ENCODE measurements at regions not wholly inside any gene's neighbourhood (a gene's known extent, or its start where the extent isn't known, plus 50 kb on each side); places are given as distances from the start of the nearest gene placed in this dataset.

DNA sequence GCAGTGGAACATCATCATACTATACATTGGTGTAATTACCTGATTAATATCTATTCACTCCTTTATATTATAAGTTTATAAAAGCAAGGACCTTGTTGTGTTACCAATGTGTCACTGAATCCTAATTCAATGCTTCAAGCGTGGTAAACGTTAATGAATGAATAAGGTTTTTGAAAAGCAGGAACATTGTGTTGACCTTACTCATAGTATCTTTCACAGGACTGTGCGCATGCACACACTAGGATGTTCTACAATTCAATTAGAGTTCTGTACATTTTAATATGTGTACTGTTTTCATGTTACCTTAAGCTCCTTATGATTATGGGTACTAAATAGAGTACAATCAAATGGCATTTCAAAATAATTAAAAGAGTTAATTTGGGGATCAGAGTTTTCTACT, 578.5 kb downstream of the BMP2 start:
- DNase-seq (ENCODE audit: low spot score), result no peak

DNA sequence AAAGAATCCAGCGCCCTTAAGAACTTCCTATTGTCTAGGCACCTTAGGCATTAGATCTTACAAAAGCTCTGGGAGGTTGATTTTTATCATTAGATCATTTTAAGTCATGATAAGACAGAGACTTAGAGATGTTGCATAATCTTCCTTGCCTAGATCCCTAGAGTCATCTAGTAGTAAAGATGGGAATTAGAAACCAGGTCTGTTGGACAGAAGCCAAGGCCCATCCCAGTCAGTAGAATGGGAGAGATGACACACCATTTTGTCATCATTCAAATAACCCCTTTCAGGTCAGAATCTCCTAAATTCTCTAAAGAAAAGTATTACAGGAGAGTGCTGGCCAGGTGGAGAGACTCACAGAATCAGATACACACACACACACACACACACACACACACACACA, 579.1 kb downstream of the BMP2 start:
- no peak for DNase-seq (ENCODE audit: low spot score)

DNA sequence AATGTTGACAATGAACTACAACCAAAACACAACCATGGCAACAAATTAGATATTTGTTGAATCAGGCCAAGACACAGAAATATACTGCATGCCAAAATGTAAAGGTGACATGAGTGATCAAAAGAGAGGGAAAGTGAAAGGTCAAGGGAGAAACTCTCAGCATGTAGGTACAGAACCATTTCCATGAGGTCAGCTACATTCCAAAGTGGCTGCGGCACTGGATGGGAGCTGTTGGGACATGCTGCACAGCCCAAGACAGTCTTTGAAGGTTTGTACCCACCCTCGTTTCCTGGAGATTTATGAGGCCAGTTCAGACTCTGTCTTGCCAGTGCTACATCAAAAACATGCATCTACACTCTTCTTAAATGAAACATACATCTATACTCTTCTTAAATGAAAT, 579.9 kb downstream of the BMP2 start:
- peak; percentile 54 for DNase-seq (ENCODE audit: low spot score)

DNA sequence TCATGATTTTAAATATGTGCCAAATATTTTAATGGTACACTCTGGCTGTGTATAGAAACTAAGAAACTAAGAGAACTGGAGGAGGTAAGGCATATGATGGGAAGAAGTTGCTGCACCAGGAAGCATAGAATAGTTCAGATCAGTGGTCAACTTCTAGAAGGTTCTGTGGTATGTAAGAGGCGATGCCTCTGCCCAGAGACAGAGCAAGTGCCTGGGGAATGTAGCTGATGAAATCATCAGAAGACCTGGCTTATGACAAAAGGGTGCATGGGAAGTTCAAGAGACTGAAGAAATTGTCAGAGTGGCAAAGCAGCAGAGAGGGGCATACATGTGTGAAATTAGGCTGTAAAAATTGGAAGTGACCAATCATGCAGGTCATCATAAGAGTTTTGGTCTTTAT, 580.8 kb downstream of the BMP2 start:
- DNase-seq (ENCODE audit: low spot score), result no peak

DNA sequence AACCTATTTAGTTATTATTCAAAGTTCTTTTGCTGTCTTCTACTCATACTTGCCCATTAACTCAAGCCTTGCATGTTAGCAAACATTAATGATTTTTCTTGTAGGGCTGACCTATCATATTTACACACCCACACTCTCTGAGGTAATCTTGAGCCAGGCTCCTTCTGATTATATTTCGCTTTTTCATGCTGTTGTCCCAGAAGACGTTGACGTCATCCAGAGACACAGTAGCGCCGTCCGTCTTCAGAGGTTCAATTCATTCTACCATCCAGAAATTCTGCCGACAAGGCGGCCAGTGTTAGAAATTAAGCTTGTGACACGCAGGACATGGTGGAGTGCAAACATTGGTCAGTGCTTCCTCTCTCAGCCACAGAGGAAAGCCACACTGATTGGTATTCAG, 584.7 kb downstream of the BMP2 start:
- DNase-seq (ENCODE audit: low spot score), result no peak

DNA sequence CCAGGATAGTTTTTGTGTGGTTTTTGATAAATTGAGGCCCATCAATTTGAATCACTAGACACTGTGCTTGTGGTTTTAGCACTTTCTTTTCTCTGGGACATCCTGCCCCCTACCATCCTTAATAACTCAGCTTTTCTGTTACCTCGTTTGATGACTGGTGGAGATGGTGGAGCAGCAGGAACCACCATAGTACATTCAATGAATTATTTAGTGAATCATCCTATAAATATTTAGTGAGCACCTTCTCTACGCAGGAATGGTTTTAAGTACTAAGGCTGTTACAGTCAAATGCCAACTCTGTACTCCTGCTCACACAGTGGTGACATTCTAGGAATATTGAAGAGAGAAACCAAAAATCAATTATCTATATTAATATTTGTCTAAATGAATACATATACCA, 585.2 kb downstream of the HAO1 start:
- no peak for DNase-seq (ENCODE audit: low spot score)

DNA sequence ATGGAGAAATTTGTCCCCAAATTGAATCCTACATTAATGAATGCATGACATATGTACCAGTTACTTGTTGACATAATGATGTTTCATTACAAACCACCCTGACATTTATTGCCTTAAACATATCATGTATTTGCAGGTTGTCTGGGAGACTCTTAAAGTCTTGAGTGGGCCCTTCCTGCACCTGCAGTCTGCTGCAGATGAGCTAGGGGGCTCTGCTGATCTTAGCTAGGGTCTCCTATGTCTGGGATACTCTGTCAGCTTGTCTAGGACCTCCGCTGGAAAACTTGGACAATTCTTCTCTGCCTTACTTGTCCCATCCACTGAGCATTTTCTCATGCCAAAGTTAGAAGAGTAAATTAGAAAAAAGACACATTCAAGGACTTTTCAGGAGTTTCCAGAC, 581.6 kb downstream of the HAO1 start:
- no peak for DNase-seq (ENCODE audit: low spot score)

DNA sequence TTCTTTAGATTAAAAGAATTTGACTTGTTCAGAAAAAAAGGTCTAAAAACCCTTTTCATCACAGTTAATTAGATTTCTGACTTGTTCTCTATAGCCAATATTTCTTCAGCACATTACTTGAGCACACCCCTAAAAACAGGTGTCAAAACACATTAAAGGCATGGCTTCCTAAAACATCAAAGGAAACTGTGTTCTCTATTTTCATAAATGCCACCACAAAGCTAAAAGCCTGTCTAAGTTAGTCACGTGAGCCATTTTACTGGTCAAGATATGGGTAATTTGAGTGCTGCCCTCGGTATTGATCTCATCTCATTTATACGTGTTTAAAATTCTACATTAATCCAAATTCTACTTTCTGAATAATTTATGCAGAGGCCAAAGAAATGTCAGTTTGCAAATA, 580.5 kb downstream of the HAO1 start:
- no peak for DNase-seq (ENCODE audit: low spot score)

DNA sequence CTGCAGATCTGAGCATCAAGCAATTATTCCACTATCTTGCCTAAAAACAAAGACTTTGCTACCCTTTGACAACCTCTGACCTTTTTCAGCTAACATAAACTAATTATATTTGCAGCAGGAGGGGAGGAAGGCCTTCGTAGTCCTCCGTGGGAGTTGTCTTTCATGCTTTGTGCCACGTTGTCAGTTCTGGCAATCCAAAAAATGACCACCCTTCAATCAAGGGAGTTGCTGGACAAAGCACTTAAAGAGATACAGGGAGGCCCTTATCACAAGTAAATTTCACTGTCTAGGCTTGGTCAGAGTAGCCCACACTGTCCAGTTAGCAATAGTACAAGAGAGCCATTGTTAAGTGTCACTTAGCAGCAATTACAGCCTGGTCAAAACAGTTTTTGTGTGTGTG, 578.9 kb downstream of the HAO1 start:
- DNase-seq (ENCODE audit: low spot score), result no peak

DNA sequence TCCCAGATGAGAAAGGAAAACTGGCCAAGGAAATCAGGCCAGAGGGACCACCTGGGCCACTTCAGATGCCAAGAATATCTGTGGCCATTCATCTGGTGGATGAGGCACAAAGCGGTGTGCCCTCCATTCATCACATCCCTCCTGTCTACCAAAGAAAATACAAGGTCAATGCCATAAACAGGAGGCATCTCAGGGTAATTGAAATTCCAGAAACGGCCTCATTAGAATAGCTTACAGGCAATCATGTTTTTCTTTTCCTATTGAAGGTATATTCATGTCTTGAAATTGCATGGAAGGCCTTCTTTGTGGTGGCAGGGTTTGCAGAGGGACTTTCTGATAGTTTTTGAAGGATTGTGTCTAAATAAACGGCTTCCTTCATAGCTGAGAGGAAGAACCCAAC, 578.3 kb downstream of the HAO1 start:
- DNase-seq (ENCODE audit: low spot score), result no peak

DNA sequence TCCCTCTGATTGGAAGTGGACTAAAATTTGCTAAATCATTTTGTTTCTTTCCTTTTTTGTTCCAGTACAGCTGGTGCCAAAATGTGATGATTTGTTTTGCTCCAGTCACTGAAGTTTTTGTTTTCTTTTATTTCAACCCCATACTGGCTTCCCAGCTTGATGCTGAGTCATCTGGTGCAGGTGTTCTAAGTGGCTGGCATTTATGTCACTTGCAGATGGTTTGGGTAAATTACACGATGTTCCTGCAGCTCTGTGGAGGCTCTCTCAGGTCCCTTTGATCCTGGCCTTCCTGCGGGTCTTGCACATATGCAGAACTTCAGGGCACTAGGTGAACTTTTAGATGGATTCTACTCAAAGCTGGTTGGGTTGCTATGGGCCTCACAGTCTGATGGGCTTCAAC, 577.7 kb downstream of the HAO1 start:
- DNase-seq (ENCODE audit: low spot score), result no peak

DNA sequence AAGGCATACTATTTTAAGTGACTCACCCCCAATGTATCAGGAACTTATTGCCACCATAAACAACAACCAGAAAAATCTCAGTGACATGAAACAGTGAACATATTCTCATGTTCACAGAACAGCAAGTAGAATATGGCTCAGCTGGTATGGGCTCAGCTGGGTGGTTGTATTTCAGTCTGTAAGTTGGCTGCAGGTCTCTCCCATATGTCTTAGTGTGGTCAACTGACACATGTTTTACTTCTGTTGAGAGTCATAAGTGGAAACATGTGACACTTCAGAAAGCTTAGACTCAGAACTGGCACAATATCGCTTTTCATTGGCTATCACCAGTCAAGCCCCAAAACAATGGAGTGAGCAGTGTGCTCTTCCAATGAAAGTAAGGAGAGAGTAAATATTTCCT, 574.1 kb downstream of the HAO1 start:
- no peak for DNase-seq (ENCODE audit: low spot score)

DNA sequence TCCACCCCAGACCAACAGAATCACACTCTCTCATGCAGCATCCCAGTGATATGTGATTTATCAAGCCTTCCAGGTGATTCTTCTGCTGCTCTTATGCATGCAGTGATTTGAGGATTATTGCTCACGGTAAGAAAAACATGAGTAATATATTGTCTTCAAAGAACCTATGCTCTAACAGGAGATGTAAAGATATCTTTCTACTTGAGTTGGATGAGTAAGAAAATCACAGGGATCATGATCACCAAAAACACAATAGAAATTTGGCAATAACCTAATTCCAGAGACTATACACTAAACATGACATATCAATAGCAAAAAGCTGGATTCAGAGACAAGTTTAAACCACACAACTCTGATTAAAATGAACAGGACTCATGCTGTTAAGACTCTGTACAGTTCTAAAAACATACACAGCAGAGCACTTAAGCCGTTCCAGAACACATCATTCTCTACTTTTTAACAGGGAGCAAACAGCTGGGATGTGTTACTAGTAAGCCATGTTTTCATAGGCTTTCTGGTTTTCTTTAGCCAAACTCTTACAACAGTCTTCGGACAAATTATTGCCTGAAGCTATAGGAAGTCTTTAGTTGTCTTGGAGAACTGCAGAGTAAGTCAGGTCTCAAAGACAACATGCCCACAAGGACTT, 568.6 kb downstream of the HAO1 start:
- no peak for DNase-seq (ENCODE audit: low spot score)

DNA sequence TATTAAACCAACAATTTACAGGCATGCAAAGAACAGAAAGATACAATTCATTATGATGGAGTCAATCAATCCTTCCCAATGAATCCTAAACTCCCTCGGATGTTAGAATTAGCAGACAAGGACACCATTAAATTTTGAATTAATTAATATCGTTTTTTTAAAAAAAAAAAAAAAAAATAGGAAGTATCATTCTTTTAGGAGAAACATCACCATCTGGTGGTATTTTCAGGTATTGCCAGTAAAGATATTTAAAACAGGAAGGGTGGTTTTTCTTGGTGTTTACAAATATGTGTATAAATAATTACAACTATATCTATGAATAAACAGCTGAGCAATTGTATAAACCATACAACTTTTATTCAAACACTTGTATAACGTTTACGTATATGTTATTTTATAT, 564.4 kb downstream of the HAO1 start:
- no peak for DNase-seq (ENCODE audit: low spot score)

DNA sequence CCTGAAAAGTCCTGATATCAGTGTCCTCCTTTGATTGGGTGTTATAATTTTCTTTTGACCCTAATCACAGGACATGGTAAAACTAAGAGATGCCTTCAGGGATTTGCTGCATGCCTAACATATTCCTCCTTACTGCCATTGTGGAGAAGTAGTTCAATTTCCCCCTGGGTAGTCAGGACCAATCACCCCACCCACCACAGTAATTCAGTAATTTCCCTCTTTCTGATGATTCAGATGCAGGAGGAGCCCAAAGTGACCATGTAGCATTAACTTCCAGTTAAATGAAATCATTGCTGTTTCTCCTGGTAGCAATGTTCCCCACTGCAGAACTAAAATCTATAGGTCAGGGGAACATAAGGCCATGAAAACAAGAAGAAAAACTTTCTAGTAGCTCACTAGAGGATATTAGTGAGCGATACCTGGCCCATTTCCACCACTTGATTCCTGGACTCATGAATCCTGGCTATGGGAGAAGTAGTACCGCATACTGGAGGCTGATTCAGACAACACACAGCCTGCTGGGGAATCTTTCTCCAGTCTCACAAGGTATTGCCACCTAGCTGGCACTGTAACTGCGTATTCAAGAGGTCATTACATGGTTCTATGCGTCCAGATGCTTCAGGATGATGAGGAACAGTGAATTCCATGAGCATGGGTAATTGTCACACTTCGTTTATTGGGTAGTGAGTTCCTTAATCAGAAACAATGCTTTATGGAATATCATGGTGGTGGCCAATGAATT, 561.2 kb downstream of the HAO1 start:
- DNase-seq (ENCODE audit: low spot score), result no peak

DNA sequence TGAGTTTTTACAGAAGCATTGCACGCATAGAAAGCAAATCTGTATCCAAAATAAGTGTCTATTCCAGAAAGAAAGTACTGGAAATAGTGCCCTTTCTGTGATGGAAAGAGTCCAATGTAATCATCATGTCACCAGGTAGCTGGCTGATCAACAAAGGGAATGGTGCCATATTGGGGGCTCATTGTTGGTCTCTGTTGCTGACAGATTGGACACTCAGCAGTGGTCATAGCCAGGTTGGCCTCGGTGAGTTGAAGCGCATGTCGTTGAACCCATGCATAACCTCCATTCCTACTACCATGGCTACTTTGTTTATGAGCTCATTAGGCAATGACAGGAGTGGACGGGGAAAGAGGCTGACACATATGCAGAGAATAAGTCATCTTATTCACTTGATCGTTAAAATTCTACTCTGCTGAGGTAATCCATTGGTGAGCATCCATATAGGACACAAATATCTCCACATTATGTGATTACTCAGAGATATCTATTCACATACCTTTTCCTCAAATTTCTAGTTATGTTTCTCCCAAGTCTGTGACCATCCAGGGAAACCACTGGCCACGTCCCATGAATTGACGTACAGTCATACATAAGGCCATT, 560.5 kb downstream of the HAO1 start:
- DNase-seq (ENCODE audit: low spot score), result no peak

DNA sequence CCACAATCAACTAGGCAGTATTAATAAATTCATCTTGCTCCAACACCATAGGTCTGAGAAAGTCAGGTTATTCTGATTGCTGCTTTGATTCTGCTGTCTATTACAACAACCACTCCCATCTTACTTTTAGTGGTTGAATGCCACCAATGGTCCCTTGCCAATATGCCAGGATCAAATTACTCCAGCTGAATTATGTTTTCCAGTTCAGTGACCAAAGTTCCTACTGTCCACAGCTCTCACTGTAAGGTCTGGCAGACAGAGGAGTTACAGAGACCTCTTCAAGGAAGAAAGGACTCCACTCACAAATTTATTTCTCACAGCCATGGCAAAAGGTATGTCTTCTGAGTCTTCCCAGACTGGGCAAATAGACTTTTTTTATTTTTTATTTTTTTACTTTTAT, 557.0 kb downstream of the HAO1 start:
- DNase-seq (ENCODE audit: low spot score), result no peak

DNA sequence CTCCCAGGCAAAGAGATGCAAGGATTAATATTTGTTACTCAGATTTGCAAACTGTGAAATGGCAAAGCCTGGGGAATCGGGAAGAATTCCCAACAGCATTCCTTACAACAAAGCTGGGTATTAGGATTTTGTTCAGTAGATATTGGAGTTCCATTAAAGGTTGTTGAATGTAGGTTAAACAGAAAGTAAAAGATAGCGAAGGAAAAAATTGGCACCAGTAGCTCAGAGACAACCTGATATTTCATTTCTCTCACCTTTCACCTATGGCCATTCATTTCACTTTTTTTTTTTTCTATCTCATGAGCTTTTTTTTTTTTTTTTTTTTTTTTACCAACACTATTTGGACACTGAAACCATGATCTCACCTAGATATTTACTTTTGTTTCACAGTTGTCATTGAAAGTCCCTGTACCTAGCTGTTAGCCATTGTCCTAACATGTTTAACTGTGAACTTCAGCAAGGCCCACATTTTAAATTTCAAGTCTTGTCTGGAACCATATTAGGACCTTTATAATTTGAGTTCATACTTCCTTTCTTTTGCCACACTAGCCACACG, 552.5 kb downstream of the HAO1 start:
- DNase-seq (ENCODE audit: low spot score), result no peak

DNA sequence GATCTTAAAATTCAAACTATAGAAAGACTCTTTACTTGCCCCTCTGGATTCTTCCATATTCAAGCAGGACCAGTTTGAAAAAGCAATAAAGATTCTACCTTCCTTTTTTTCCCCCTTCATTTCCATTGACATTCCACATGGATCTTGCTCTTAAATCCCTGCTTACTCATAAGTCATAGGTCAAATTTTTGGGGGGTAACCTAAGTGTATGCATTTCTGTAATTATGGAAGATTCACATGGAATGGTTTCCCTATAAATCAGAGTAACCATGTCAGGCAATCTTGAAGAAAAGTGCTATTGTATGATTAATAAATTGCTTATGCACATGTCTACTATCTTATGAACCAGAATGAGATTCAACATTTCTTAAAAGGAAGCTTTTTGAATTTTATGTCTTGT, 551.0 kb downstream of the HAO1 start:
- DNase-seq (ENCODE audit: low spot score), result no peak

DNA sequence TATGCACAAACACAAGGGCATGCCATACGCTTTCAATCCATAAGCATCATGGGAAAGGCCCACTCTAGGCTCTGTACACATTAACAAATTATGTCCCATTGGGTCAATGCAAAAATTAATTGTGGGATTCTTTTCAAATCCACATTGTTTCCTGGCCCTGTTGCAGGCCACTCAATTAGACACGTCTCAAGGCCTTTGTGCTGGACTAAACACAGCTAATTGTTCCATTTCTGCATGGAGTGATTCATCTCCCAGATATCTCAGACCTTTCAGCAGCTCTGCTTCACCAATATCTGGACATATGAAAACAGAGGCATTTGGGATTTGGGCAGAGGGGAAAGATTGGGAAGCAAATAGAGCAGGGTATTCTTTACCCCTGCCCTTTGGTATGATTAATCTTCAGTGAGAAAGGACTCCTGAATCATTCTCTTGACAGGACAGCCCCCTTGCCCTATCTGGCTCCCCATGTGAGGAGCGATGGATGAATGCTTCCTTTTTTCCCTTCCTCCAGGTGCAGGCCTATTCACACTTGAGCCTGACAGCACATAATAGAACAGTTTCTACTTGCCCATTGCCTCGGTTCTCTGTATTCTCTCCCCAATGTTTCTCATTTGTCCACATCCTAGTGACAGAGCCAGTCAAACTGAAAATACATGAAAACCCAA, 547.6 kb downstream of the HAO1 start:
- DNase-seq (ENCODE audit: low spot score), result no peak

DNA sequence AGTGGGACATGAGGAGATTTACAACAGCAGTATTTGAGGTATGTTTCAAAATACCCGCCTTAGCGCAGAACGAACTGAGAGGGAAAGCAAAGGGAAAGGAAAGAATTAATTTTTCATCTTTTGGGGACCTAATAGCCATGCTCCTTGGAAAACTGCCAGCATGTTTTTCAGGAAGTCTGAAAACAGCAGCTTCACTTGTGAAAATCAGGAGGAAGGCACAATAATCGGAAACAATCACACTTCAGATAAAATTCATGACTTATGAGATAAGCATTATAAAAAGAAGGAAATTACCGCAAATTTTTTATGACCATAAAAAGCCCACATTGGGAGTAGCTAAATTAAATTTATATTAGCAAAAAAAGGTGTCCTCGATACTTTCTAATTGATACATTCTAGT, 541.1 kb downstream of the HAO1 start:
- DNase-seq (ENCODE audit: low spot score), result no peak

DNA sequence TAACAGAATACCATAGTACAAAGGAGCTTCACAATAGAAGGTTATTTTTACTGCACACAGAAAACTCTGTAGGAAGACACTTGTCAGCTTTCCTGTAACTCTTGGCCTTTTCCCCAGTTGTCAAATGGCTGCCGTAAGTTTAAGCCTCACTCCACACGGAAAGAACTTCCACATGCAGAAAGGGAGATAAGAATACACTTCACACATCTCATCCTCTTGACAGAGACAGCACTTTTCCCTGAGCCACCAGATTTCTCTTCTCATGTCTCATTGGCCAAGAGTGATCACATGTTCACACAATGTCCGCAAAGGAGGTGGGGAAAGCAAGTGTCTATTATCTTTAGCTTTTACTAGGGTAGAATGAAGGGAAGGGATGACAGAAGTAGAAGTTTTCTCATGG, 540.7 kb downstream of the HAO1 start:
- no peak for DNase-seq (ENCODE audit: low spot score)

DNA sequence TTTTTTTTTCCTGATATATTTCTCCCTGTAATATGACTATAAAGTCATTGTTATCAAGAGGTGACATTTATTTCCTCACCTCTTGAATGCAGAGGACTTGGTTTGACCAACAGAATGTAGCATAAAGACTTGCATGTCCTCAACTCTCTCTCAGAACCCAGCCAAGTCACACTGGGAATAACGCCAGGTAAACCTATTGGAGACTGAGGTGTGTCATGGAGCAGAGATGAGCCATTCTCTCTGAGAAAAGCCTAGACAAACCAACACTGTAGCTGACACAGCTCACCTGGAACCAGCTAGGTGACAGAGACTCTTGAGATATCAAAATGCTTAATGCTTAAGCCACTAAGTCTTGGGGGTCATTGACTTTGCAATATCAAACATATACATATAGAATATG, 533.6 kb downstream of the HAO1 start:
- DNase-seq (ENCODE audit: low spot score), result no peak
